ENCODE measurements at regions not wholly inside any gene's neighbourhood (a gene's known extent, or its start where the extent isn't known, plus 50 kb on each side); places are given as distances from the start of the nearest gene placed in this dataset.

DNA sequence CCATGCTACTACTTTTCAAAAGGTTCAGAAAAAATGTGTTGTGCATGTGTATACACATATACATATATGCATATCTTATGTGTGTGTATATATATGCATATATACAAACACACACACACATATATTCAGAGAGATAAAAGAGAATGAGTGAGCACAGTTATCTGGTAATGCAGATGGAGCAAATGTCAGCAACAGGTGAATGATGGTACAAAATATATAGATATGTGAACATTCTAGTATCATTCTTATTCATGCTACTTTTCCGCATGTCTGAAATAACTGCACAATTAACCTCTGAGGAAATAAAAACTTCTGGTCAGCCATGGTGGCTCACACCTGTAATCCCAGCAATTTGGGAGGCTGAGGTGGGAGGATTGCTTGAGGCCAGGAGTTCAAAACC is 222.6 kb upstream of the NANOGP8 start:
- TF ChIP-seq, protein P1, sequence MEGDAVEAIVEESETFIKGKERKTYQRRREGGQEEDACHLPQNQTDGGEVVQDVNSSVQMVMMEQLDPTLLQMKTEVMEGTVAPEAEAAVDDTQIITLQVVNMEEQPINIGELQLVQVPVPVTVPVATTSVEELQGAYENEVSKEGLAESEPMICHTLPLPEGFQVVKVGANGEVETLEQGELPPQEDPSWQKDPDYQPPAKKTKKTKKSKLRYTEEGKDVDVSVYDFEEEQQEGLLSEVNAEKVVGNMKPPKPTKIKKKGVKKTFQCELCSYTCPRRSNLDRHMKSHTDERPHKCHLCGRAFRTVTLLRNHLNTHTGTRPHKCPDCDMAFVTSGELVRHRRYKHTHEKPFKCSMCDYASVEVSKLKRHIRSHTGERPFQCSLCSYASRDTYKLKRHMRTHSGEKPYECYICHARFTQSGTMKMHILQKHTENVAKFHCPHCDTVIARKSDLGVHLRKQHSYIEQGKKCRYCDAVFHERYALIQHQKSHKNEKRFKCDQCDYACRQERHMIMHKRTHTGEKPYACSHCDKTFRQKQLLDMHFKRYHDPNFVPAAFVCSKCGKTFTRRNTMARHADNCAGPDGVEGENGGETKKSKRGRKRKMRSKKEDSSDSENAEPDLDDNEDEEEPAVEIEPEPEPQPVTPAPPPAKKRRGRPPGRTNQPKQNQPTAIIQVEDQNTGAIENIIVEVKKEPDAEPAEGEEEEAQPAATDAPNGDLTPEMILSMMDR (IDR thresholded peaks at IDR 0.05; ENCODE audit: poor library complexity) = no peak
- TF ChIP-seq EZH2phosphoT487 (IDR thresholded peaks at IDR 0.05; ENCODE audit: low read depth, severe bottlenecking, unreplicated experiment) (no peak), EZH2 (IDR thresholded peaks at IDR 0.05; ENCODE audit: borderline replicate concordance) (no peak)
